ENCODE measurements at regions not wholly inside any gene's neighbourhood (a gene's known extent, or its start where the extent isn't known, plus 50 kb on each side); places are given as distances from the start of the nearest gene placed in this dataset.

DNA sequence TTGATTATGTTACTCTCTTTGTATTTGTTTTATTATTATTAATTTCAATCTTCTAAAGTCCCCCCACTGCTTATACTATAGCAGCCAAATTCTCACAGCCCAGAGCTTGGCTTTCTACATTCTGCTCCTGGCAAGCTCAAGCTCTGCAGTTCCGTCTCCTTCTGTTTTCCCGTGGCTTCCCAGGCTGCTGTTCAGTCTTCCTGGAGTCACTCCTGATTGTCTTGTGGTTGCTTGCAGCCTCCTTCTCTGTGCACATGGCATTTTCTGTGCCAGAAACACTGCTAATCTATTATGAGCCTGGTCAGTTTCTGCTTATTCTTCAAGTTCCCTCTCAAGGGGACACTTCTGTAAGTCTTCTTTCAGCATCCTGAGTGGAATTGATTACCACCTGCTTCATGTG is 533.7 kb upstream of the IGFBP3 start:
- TF ChIP-seq, protein P1, sequence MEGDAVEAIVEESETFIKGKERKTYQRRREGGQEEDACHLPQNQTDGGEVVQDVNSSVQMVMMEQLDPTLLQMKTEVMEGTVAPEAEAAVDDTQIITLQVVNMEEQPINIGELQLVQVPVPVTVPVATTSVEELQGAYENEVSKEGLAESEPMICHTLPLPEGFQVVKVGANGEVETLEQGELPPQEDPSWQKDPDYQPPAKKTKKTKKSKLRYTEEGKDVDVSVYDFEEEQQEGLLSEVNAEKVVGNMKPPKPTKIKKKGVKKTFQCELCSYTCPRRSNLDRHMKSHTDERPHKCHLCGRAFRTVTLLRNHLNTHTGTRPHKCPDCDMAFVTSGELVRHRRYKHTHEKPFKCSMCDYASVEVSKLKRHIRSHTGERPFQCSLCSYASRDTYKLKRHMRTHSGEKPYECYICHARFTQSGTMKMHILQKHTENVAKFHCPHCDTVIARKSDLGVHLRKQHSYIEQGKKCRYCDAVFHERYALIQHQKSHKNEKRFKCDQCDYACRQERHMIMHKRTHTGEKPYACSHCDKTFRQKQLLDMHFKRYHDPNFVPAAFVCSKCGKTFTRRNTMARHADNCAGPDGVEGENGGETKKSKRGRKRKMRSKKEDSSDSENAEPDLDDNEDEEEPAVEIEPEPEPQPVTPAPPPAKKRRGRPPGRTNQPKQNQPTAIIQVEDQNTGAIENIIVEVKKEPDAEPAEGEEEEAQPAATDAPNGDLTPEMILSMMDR (IDR thresholded peaks at IDR 0.05) = no peak
- no peak for TF ChIP-seq EZH2phosphoT487 (IDR thresholded peaks at IDR 0.05)
